ENCODE measurements at regions not wholly inside any gene's neighbourhood (a gene's known extent, or its start where the extent isn't known, plus 50 kb on each side); places are given as distances from the start of the nearest gene placed in this dataset.

GRCh38 chr3:84073664-84074063, 885.1 kb upstream of the CADM2 start:
- TF ChIP-seq CTCF (IDR thresholded peaks at IDR 0.05 in 4 of 5, conservative IDR thresholded peaks at IDR 0.05 in 1 of 5) (no peak), POLR2A (IDR thresholded peaks at IDR 0.05) (no peak)

Measured in gastrocnemius medialis (tissue), 4 donors.